Mesodermal cell (in vitro differentiated cells): ENCODE measurements at regions not wholly inside any gene's neighbourhood (a gene's known extent, or its start where the extent isn't known, plus 50 kb on each side); places are given as distances from the start of the nearest gene placed in this dataset.

ENCODE experiments used
- H3K27ac ChIP-seq: 2 replicates; pipeline ENCODE4 v1.7.0; 2013; ENCODE audit warnings: mild to moderate bottlenecking, low read depth, low read length, moderate library complexity; ENCODE audit not compliant: severe bottlenecking
- H3K36me3 ChIP-seq: 2 replicates; pipeline ENCODE4 v1.7.1; 2013; ENCODE audit warnings: mild to moderate bottlenecking, low read length, moderate library complexity; ENCODE audit not compliant: control insufficient read depth, insufficient read depth
- H3K4me1 ChIP-seq: one replicate; pipeline ENCODE4 v1.7.1; 2013; ENCODE audit warnings: mild to moderate bottlenecking, low read length; ENCODE audit not compliant: insufficient read depth, control insufficient read depth, poor library complexity, severe bottlenecking
- H3K4me3 ChIP-seq: 2 replicates; pipeline ENCODE4 v1.7.0; 2013; ENCODE audit warnings: low read length, control low read depth, mild to moderate bottlenecking; ENCODE audit not compliant: insufficient read depth, poor library complexity, severe bottlenecking; ENCODE audit errors: extremely low read depth
- H3K9me3 ChIP-seq: 2 replicates; pipeline ENCODE4 v1.7.1; 2013; ENCODE audit warnings: mild to moderate bottlenecking, low read length, moderate library complexity; ENCODE audit not compliant: control insufficient read depth
- WGBS, 2 experiments: methylation state at CpG; one replicate each; pipeline ENCODE4 v1.1.5; 2013; ENCODE audit warnings: missing lambda C conversion rate in 2 of 2; ENCODE audit not compliant: insufficient coverage in 2 of 2; 5-methylcytosine and 5-hydroxymethylcytosine counted together

DNA sequence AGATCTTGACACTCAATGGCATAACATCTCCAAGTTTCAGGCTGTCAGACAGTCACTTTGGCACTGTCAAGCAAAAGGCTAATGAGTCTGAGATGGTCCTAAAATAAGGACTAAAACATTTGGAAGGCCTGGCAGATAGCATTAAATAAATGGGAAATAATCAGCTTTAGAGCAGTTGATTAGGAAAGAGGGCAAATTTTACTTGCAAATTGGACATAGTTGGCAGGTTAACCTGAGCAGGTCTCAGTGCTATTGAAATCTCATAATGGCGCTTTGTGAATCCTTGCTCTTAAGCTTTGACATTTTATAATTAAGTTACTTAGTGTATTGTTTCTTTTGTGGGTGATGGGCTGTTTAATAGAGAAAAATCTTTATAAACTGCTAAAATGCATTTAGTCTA lies 1003.1 kb upstream of the GBE1 start:
- Histone ChIP-seq H3K4me1 (no peaks in the 10 kb centered on the region), H3K4me3 (no peak overlapping the region), H3K27ac (no peak overlapping the region), H3K9me3 (no peaks in the 10 kb centered on the region), H3K36me3 (no peaks in the 10 kb centered on the region)
- WGBS, 2 experiments, result no CpG with 5 or more reads among the region's 1 CpG

DNA sequence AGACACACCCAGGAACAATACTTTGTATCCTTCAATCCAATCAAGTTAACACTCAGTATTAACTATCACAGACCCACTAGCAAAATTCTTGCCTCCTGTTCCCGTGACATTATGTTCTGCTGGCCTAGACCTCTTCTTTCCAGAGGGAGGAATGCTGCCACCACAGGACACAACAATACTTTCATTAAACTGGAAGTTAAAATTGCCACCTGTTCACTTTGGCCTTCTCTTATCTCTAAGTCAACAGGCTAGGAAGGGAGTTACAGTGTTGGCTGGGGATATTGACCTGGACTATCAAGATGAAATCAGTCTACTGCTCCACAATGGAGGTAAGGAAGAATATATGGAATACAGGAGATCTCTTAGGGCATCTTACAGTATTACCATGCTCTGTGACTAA lies 1000.4 kb upstream of the GBE1 start:
- no peaks in the 10 kb centered on the region for H3K36me3 ChIP-seq
- H3K27ac ChIP-seq, result no peak overlapping the region
- no peaks in the 10 kb centered on the region for H3K9me3 ChIP-seq
- WGBS, 2 experiments, result 100% methylated on average over 1 of the region's 1 CpG; no CpG with 5 or more reads in 1 of the 2 experiments
- H3K4me3 ChIP-seq, result no peak overlapping the region
- no peaks in the 10 kb centered on the region for H3K4me1 ChIP-seq

DNA sequence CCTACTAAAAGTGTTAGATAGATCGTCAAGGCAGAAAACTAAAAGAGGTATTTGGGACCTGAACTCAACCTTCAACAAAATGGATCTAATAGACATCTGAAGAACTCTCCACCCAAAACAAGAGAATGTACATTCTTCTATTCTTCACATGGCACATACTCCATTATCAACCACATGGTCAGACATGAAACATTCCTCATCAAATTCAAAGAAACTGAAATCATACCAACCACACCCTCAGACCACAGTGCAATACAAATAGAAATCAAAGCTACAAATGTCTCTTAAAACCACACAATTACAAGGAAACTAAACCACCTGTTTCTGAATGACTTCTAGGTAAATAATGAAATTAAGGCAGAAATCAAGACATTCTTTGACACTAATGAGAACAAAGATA lies 984.1 kb upstream of the GBE1 start:
- Histone ChIP-seq H3K36me3 (no peaks in the 10 kb centered on the region), H3K4me1 (peaks cover 4% of the 10 kb centered on the region), H3K9me3 (no peaks in the 10 kb centered on the region), H3K4me3 (no peak overlapping the region), H3K27ac (no peak overlapping the region)
- 60 to 80% methylated on average over 1 of the region's 1 CpG for WGBS, 2 experiments

DNA sequence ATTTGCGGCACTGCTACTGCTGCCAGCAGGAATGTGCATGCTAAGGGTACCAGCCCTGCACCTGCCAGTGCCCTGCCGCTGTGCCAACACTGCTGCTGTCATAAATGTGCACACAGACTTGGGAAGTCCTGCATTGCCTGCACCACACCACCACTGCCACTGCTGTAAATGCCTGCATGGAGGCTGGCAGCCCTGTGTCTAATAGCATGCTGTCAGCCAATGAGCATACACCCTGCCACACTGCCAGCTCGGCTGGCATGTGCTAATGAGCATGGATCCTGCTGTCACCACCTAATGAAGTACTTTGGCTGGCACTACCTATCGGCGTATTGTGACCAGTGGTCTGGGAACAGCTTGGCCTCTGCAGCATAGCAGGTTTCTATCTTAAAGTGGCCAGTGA lies 981.8 kb upstream of the GBE1 start:
- Histone ChIP-seq H3K4me1 (peaks cover 4% of the 10 kb centered on the region), H3K4me3 (no peak overlapping the region), H3K36me3 (no peaks in the 10 kb centered on the region), H3K9me3 (no peaks in the 10 kb centered on the region), H3K27ac (no peak overlapping the region)
- WGBS, 2 experiments, result 92 to 93% methylated on average over 4 to 5 of the region's 5 CpGs

DNA sequence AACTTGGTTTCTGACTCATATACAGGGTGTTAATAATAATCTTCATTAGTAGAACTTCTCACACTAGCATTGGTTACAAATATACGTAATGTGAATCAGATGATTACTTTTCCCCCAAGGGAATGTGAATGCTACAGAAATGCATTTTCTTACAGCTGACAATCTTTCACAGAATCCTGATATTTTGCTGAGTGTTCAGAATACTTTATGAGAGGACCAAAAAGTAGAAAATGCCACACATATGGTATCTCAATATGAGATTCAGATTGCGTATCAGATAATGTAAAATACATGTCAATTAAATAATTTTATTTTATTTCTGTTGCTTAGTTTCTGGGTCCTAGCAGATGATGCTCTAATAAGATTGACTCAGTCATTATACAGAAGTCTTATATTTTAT lies 979.9 kb upstream of the GBE1 start:
- no CpG with 5 or more reads among the region's 2 CpGs for WGBS, 2 experiments
- no peaks in the 10 kb centered on the region for H3K9me3 ChIP-seq
- H3K27ac ChIP-seq, result no peak overlapping the region
- no peak overlapping the region for H3K4me3 ChIP-seq
- H3K36me3 ChIP-seq, result no peaks in the 10 kb centered on the region
- H3K4me1 ChIP-seq, result peaks cover 4% of the 10 kb centered on the region

DNA sequence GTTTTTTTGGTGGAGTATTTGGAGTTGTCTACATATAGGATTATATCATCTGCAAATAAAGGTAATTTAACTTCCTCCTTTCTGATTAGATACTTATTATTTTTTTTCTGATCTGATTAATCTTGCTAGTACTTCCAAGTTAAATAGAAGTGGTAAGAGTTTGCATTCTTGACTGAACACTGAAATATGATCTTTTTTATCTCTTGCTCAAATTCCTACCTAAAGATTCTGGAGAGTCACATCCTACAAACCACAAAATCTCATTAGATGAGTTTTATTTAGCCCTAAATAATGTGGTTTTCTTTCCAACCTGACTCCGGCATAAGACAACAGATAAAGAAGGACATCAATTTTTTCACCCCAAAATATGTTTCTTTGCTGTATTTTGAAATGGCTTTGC lies 977.9 kb upstream of the GBE1 start:
- no peaks in the 10 kb centered on the region for H3K36me3 ChIP-seq
- H3K9me3 ChIP-seq, result no peaks in the 10 kb centered on the region
- peaks cover 4% of the 10 kb centered on the region for H3K4me1 ChIP-seq
- WGBS, 2 experiments, result no CpG with 5 or more reads among the region's 1 CpG
- H3K4me3 ChIP-seq, result no peak overlapping the region
- H3K27ac ChIP-seq, result no peak overlapping the region

GRCh38 chr3:82736696-82737277 lies 975.3 kb upstream of the GBE1 start:
- H3K4me1 ChIP-seq, result peaks cover 4% of the 10 kb centered on the region
- WGBS, 2 experiments, result 72 to 83% methylated on average over 1 to 2 of the region's 5 CpGs
- H3K36me3 ChIP-seq, result no peaks in the 10 kb centered on the region
- no peak overlapping the region for H3K27ac ChIP-seq
- H3K9me3 ChIP-seq, result no peaks in the 10 kb centered on the region
- no peak overlapping the region for H3K4me3 ChIP-seq

- Histone ChIP-seq H3K27ac (no peak overlapping the region), H3K4me1 (no peaks in the 10 kb centered on the region), H3K4me3 (no peak overlapping the region), H3K36me3 (no peaks in the 10 kb centered on the region), H3K9me3 (no peaks in the 10 kb centered on the region)
- 95% methylated on average over 37 to 38 of the region's 53 CpGs for WGBS, 2 experiments
These were observed 953.8 kb upstream of the GBE1 start for GRCh38 chr3:82715091-82715856.

- no peaks in the 10 kb centered on the region for H3K36me3 ChIP-seq
- WGBS, 2 experiments, result 75 to 87% methylated on average over 3 to 4 of the region's 4 CpGs
These were observed 945.6 kb upstream of the GBE1 start for GRCh38 chr3:82707035-82707434.

DNA sequence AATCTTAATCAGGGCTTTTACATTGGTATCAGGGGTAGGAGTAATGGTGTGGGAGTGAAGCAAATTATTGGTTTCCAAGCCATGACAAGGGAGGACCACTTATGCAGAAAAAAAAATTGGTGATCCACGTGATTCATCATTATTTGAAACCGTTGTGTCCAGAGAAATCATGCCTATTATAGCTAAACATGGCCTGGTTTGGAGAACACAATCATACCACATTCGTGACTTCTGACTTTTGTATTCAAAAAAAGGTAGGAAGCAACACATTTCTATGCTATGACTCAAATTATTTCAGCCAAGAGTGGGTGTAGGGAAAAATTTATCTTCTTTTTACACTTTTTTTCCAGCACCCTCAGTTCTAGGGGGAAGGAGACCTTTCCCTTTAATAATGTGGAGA lies 924.3 kb upstream of the GBE1 start:
- Histone ChIP-seq H3K4me3 (no peak overlapping the region), H3K4me1 (no peaks in the 10 kb centered on the region), H3K9me3 (no peaks in the 10 kb centered on the region), H3K36me3 (no peaks in the 10 kb centered on the region), H3K27ac (no peak overlapping the region)
- WGBS, 2 experiments, result 87% methylated on average over 2 of the region's 3 CpGs; no CpG with 5 or more reads in 1 of the 2 experiments

More at GRCh38 chr3:82707035-82707434, 945.6 kb upstream of the GBE1 start:
- Histone ChIP-seq H3K27ac (no peak overlapping the region), H3K9me3 (no peaks in the 10 kb centered on the region), H3K4me3 (no peak overlapping the region), H3K4me1 (no peaks in the 10 kb centered on the region)

- Histone ChIP-seq H3K4me1 (no peaks in the 10 kb centered on the region), H3K36me3 (no peaks in the 10 kb centered on the region), H3K4me3 (no peak overlapping the region), H3K9me3 (no peaks in the 10 kb centered on the region), H3K27ac (no peak overlapping the region)
- no CpG with 5 or more reads among the region's 1 CpG for WGBS, 2 experiments
These were observed 915.0 kb upstream of the GBE1 start for GRCh38 chr3:82676356-82677026.
